Naive thymus-derived CD4-positive, alpha-beta T cell (primary cell): ENCODE measurements at regions not wholly inside any gene's neighbourhood (a gene's known extent, or its start where the extent isn't known, plus 50 kb on each side); places are given as distances from the start of the nearest gene placed in this dataset.

Experiments
- ATAC-seq: fragments of 150-1000 bp; cut with Tn5 transposase; 2 replicates; pipeline ENCODE4 v1.10.0; 2021; ENCODE audit warnings: mild to moderate bottlenecking, moderate library complexity
- CTCF ChIA-PET: fragments of 350-600 bp; sonication (Branson Sonifier 250); formaldehyde crosslinking; loops from one replicate; lab custom pipeline; 2021; ENCODE audit warnings: antibody characterized with exemption; lab: Charles Lee
- POLR2A ChIA-PET: fragments of 350-600 bp; sonication (Branson Sonifier 250); formaldehyde crosslinking; loops from one replicate; lab custom pipeline; 2021; ENCODE audit warnings: antibody characterized with exemption, inconsistent platforms; lab: Charles Lee
- DNase-seq, 9 donors: peaks; one replicate each; pipeline versions ENCODE4 v3.0.0 to v3.0.0-alpha.2; 2020 to 2022; ENCODE audit warnings: mixed read lengths in 1 of 9
- H3K27ac ChIP-seq: one replicate; pipeline ENCODE4 v1.7.0; 2013; ENCODE audit warnings: mild to moderate bottlenecking, low read depth, low read length, moderate library complexity
- H3K27me3 ChIP-seq, 2 donors: one replicate each; pipeline ENCODE4 v1.7.0; 2013; ENCODE audit warnings: low read length in 2 of 2, mild to moderate bottlenecking in 2 of 2, moderate library complexity in 2 of 2; ENCODE audit not compliant: control insufficient read depth in 2 of 2, insufficient read depth in 2 of 2
- H3K36me3 ChIP-seq, 3 experiments: 1 replicate in 2 of 3; 2 replicates in 1 of 3; pipeline ENCODE4 v1.7.0; 2013; ENCODE audit warnings: low read length in 3 of 3, mild to moderate bottlenecking in 3 of 3, moderate library complexity in 1 of 3; ENCODE audit not compliant: insufficient read depth in 3 of 3, control insufficient read depth in 2 of 3
- H3K4me1 ChIP-seq, 2 donors: one replicate each; pipeline ENCODE4 v1.7.0; 2013; ENCODE audit warnings: low read length in 2 of 2, mild to moderate bottlenecking in 2 of 2, moderate library complexity in 1 of 2; ENCODE audit not compliant: control insufficient read depth in 2 of 2, insufficient read depth in 2 of 2
- H3K4me3 ChIP-seq: 2 replicates; pipeline ENCODE4 v1.7.0; 2013; ENCODE audit warnings: mild to moderate bottlenecking, low read length
- H3K9me3 ChIP-seq, 3 experiments: 1 replicate in 2 of 3; 2 replicates in 1 of 3; pipeline ENCODE4 v1.7.0; 2013; ENCODE audit warnings: low read length in 3 of 3; ENCODE audit not compliant: control insufficient read depth in 2 of 3
- H3K27ac Mint-ChIP-seq, 9 donors: one replicate each; pipeline ENCODE4 v1.8.0; 2020 to 2022; ENCODE audit warnings: mixed read lengths in 9 of 9, mild to moderate bottlenecking in 8 of 9, moderate library complexity in 5 of 9, inconsistent platforms in 2 of 9
- H3K27me3 Mint-ChIP-seq, 5 donors: one replicate each; pipeline ENCODE4 v1.8.0; 2021 to 2022; ENCODE audit warnings: mixed read lengths in 5 of 5, mild to moderate bottlenecking in 1 of 5
- H3K36me3 Mint-ChIP-seq, 5 donors: one replicate each; pipeline ENCODE4 v1.8.0; 2020 to 2022; ENCODE audit warnings: mixed read lengths in 5 of 5, mild to moderate bottlenecking in 3 of 5, inconsistent platforms in 1 of 5
- H3K4me1 Mint-ChIP-seq, 7 donors: one replicate each; pipeline ENCODE4 v1.8.0; 2020 to 2022; ENCODE audit warnings: mixed read lengths in 7 of 7, mild to moderate bottlenecking in 3 of 7, inconsistent platforms in 1 of 7
- H3K4me3 Mint-ChIP-seq, 10 donors: one replicate each; pipeline ENCODE4 v1.8.0; 2020 to 2022; ENCODE audit warnings: mild to moderate bottlenecking in 10 of 10, mixed read lengths in 10 of 10, moderate library complexity in 6 of 10, inconsistent platforms in 2 of 10
- H3K9me3 Mint-ChIP-seq, 11 donors: one replicate each; pipeline ENCODE4 v1.8.0; 2020 to 2022; ENCODE audit warnings: mixed read lengths in 11 of 11, mild to moderate bottlenecking in 4 of 11, inconsistent platforms in 1 of 11, moderate library complexity in 1 of 11
- intact Hi-C, 2 donors: fragments of 100-400 bp; cut with micrococcal nuclease; formaldehyde crosslinking; loops; one replicate each; pipeline ENCODE4 v1.15.1; 2023

DNA sequence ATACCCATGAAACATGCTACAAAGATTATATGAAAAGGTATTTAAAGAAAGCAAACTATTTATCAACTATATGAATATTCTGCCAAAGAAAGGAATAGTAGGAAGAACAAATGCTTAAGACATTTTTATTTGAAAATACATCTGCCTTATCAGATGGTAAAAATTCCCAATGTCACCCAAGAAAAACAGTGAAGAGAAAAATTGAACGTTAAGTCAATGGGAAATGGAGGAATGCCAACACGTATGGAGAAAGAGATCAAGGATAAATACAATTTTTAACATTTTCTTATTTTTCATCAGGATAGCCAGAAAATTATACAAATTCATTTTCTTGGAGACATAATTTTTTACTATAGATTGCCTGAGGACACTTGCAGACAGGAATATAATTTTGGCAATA is 394.2 kb downstream of the ZEB2 start:
- Mint-ChIP-seq H3K36me3 (peaks cover 0 to 12% (median 0%) of the 10 kb centered on the region in 5 donors), H3K4me1 (no peaks in the 10 kb centered on the region), H3K9me3 (no peaks in the 10 kb centered on the region), H3K4me3 (no peak overlapping the region), H3K27ac (no peak overlapping the region), H3K27me3 (no peaks in the 10 kb centered on the region)
- ChIA-PET POLR2A (no interaction called here), CTCF (no interaction called here)
- Histone ChIP-seq H3K27ac (no peak overlapping the region), H3K9me3 (no peaks in the 10 kb centered on the region), H3K36me3 (no peaks in the 10 kb centered on the region), H3K4me3 (no peak overlapping the region), H3K27me3 (no peaks in the 10 kb centered on the region), H3K4me1 (no peaks in the 10 kb centered on the region)
- DNase-seq, result no peak
- intact Hi-C loops, result no loop called here
- no peak for ATAC-seq

DNA sequence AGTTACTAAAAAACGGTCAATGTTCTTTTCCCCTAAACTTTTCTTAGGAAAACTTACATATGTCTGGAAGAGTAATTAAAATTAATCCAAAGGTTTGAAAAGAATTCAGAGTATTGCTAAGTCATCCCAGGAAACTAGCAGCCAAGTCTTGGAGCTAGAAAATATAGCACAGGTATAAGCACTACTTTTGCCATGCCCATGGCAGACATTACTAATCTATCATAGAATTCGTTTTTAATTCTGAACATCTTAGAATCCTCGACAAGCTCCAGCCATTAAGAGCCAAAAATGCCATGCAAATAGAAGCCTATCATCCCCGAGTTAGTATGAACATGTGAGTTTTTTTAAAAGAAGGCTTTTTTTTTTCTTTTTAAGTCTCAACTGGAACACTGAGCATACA is 395.0 kb downstream of the ZEB2 start:
- Mint-ChIP-seq H3K9me3 (no peaks in the 10 kb centered on the region), H3K27ac (no peak overlapping the region), H3K36me3 (peaks cover 0 to 12% (median 0%) of the 10 kb centered on the region in 5 donors), H3K4me1 (no peaks in the 10 kb centered on the region), H3K27me3 (no peaks in the 10 kb centered on the region), H3K4me3 (no peak overlapping the region)
- Histone ChIP-seq H3K4me3 (no peak overlapping the region), H3K9me3 (no peaks in the 10 kb centered on the region), H3K27ac (no peak overlapping the region), H3K36me3 (no peaks in the 10 kb centered on the region), H3K4me1 (no peaks in the 10 kb centered on the region), H3K27me3 (no peaks in the 10 kb centered on the region)
- DNase-seq (no peak), ATAC-seq (no peak)
- POLR2A ChIA-PET, result no interaction called here
- intact Hi-C loops, result no loop called here
- CTCF ChIA-PET, result no interaction called here

DNA sequence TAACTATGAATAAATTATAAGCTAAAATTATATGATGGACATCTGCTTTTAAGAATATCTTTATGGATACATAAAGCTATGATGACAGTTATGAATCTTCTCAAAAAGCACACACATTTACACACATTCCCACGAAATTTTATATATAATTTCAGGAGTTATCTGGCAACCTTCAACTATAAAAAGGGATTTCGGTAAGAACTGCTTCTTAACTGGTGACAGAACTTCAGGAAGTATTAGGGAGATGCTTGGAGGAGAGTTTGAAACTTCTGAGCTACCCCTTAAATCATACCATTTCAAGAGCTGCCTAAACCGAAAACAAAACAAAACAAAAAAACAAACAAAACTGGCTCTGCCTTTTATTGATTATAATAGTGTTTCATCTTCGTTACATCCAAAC is 399.4 kb downstream of the ZEB2 start:
- Mint-ChIP-seq H3K4me3 (no peak overlapping the region), H3K27me3 (no peaks in the 10 kb centered on the region), H3K27ac (no peak overlapping the region), H3K4me1 (no peaks in the 10 kb centered on the region), H3K36me3 (peaks cover 0 to 4% (median 0%) of the 10 kb centered on the region in 5 donors), H3K9me3 (no peaks in the 10 kb centered on the region)
- no peaks in the 10 kb centered on the region for H3K27me3 ChIP-seq
- CTCF ChIA-PET, result no interaction called here
- POLR2A ChIA-PET, result no interaction called here
- no peaks in the 10 kb centered on the region for H3K9me3 ChIP-seq
- ATAC-seq, result no peak
- no peak for DNase-seq
- H3K4me1 ChIP-seq, result no peaks in the 10 kb centered on the region
- intact Hi-C loops, result no loop called here
- no peak overlapping the region for H3K27ac ChIP-seq
- no peaks in the 10 kb centered on the region for H3K36me3 ChIP-seq
- H3K4me3 ChIP-seq, result no peak overlapping the region

DNA sequence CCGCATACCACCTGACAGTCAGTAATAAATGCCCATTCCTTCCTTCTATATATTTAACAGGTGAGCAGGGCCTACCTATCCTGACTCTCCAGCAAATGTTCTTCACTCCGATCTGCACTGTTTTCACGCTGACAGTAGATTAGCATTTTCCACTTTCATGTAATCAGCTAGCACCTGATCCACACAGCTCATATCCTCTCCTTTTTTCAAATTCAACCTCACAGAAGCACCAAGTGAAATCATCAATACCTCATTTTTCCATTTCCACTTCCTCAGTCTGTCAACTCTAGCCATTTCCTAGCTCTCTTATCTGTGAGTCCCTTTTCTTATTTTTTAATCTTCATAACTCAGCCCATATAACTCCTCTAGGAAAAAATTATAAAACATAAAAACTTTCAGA is 402.8 kb downstream of the ZEB2 start:
- Mint-ChIP-seq H3K36me3 (peaks cover 0 to 8% (median 0%) of the 10 kb centered on the region in 5 donors), H3K4me1 (no peaks in the 10 kb centered on the region), H3K9me3 (peaks cover 0 to 6% (median 0%) of the 10 kb centered on the region in 11 donors), H3K27ac (no peak overlapping the region), H3K27me3 (no peaks in the 10 kb centered on the region), H3K4me3 (no peak overlapping the region)
- no peaks in the 10 kb centered on the region for H3K4me1 ChIP-seq
- ATAC-seq (no peak), DNase-seq (no peak)
- ChIA-PET CTCF (no interaction called here), POLR2A (no interaction called here)
- intact Hi-C loops, result no loop called here
- H3K36me3 ChIP-seq, result no peaks in the 10 kb centered on the region
- no peaks in the 10 kb centered on the region for H3K9me3 ChIP-seq
- H3K27ac ChIP-seq, result no peak overlapping the region
- H3K4me3 ChIP-seq, result no peak overlapping the region
- no peaks in the 10 kb centered on the region for H3K27me3 ChIP-seq

- Histone ChIP-seq H3K36me3 (no peaks in the 10 kb centered on the region), H3K27ac (no peak overlapping the region), H3K4me3 (no peak overlapping the region), H3K4me1 (no peaks in the 10 kb centered on the region), H3K9me3 (no peaks in the 10 kb centered on the region), H3K27me3 (no peaks in the 10 kb centered on the region)
- Mint-ChIP-seq H3K36me3 (peaks cover 0 to 8% (median 0%) of the 10 kb centered on the region in 5 donors), H3K4me1 (no peaks in the 10 kb centered on the region), H3K4me3 (no peak overlapping the region), H3K9me3 (peaks cover 0 to 6% (median 0%) of the 10 kb centered on the region in 11 donors), H3K27ac (no peak overlapping the region), H3K27me3 (no peaks in the 10 kb centered on the region)
- ATAC-seq (no peak), DNase-seq (no peak)
- intact Hi-C loops, result no loop called here
- ChIA-PET POLR2A (no interaction called here), CTCF (no interaction called here)
Measured at GRCh38 chr2:144115739-144116291, 404.1 kb downstream of the ZEB2 start.

- DNase-seq (no peak), ATAC-seq (no peak)
- intact Hi-C loops, result no loop called here
- no peak overlapping the region for H3K4me3 ChIP-seq
- H3K27ac ChIP-seq, result no peak overlapping the region
- no peaks in the 10 kb centered on the region for H3K4me1 ChIP-seq
- no peaks in the 10 kb centered on the region for H3K4me1 Mint-ChIP-seq
- H3K27me3 Mint-ChIP-seq, result no peaks in the 10 kb centered on the region
- ChIA-PET POLR2A (no interaction called here), CTCF (no interaction called here)
- peaks cover 0 to 12% (median 0%) of the 10 kb centered on the region in 5 donors for H3K36me3 Mint-ChIP-seq
- H3K9me3 ChIP-seq, result no peaks in the 10 kb centered on the region
- H3K27me3 ChIP-seq, result no peaks in the 10 kb centered on the region
- no peak overlapping the region for H3K27ac Mint-ChIP-seq
- peaks cover 0 to 6% (median 0%) of the 10 kb centered on the region in 11 donors for H3K9me3 Mint-ChIP-seq
- no peaks in the 10 kb centered on the region for H3K36me3 ChIP-seq
- H3K4me3 Mint-ChIP-seq, result no peak overlapping the region
Measured at GRCh38 chr2:144114760-144115159, 405.2 kb downstream of the ZEB2 start.

DNA sequence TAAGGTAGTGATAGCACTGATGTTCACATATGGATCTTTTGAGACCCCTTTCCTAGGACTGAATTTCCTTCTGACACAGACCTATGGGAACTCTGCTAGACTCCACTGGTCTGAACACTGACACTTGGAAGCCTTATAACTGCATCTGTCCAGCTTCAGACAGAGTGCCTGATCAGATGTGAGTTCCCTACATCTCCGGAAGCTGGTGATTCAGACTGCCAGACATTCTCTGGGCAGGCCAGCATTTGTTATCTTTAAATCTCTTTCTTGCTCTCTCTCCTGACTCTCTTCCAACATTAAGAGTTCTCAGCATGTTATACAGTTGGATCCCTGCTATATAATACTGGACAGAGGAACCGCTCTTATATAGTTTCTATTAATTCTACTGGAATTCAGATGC is 408.5 kb downstream of the ZEB2 start:
- ATAC-seq, result no peak
- POLR2A ChIA-PET, result no interaction called here
- peaks cover 6 to 17% (median 14%) of the 10 kb centered on the region in 5 donors for H3K36me3 Mint-ChIP-seq

More for the DNA sequence above, 408.5 kb downstream of the ZEB2 start:
- H3K27me3 Mint-ChIP-seq, result no peaks in the 10 kb centered on the region
- H3K4me1 Mint-ChIP-seq, result no peaks in the 10 kb centered on the region
- Histone ChIP-seq H3K27me3 (no peaks in the 10 kb centered on the region), H3K4me3 (no peak overlapping the region), H3K36me3 (no peaks in the 10 kb centered on the region), H3K27ac (no peak overlapping the region), H3K4me1 (no peaks in the 10 kb centered on the region), H3K9me3 (no peaks in the 10 kb centered on the region)
- peaks cover 7 to 26% (median 14%) of the 10 kb centered on the region in 11 donors for H3K9me3 Mint-ChIP-seq
- H3K4me3 Mint-ChIP-seq, result no peak overlapping the region
- no peak for DNase-seq
- intact Hi-C loops, result no loop called here
- peak overlapping the region in 1 of 9 donors; percentile 42 for H3K27ac Mint-ChIP-seq
- CTCF ChIA-PET, result no interaction called here
